ENCODE measurements at regions not wholly inside any gene's neighbourhood (a gene's known extent, or its start where the extent isn't known, plus 50 kb on each side); places are given as distances from the start of the nearest gene placed in this dataset.

GRCh38 chr10:107847620-107848019 lies 683.1 kb upstream of the SORCS1 start:
- H3K4me3 ChIP-seq (ENCODE audit: low read depth, low read length) = no peak overlapping the region
- TF ChIP-seq CTCF (conservative IDR thresholded peaks at IDR 0.05; ENCODE audit: low read depth, low read length) = no peak
- DNase-seq (ENCODE audit: low read depth) = no peak

- no peak for DNase-seq (ENCODE audit: low read depth)
- no peak overlapping the region for H3K4me3 ChIP-seq (ENCODE audit: low read depth, low read length)
- TF ChIP-seq CTCF (conservative IDR thresholded peaks at IDR 0.05; ENCODE audit: low read depth, low read length) = no peak
These were observed 670.2 kb upstream of the SORCS1 start for GRCh38 chr10:107834706-107835105.

- TF ChIP-seq CTCF (conservative IDR thresholded peaks at IDR 0.05; ENCODE audit: low read depth, low read length) = no peak
- DNase-seq (ENCODE audit: low read depth) = no peak
- H3K4me3 ChIP-seq (ENCODE audit: low read depth, low read length) = no peak overlapping the region
These were observed 667.3 kb upstream of the SORCS1 start for GRCh38 chr10:107831772-107832171.

GRCh38 chr10:107829161-107829560 lies 664.7 kb upstream of the SORCS1 start:
- no peak for DNase-seq (ENCODE audit: low read depth)
- TF ChIP-seq CTCF (conservative IDR thresholded peaks at IDR 0.05; ENCODE audit: low read depth, low read length) = no peak
- H3K4me3 ChIP-seq (ENCODE audit: low read depth, low read length) = no peak overlapping the region

GRCh38 chr10:107826171-107826570 lies 661.7 kb upstream of the SORCS1 start:
- DNase-seq (ENCODE audit: low read depth) = no peak

GRCh38 chr10:107814865-107815487 lies 650.5 kb upstream of the SORCS1 start:
- DNase-seq (ENCODE audit: low read depth) = peak; percentile 80
- peak; percentile 92 for TF ChIP-seq CTCF (conservative IDR thresholded peaks at IDR 0.05; ENCODE audit: low read depth, low read length)
- no peak overlapping the region for H3K4me3 ChIP-seq (ENCODE audit: low read depth, low read length)

More at GRCh38 chr10:107826171-107826570, 661.7 kb upstream of the SORCS1 start:
- H3K4me3 ChIP-seq (ENCODE audit: low read depth, low read length) = no peak overlapping the region
- TF ChIP-seq CTCF (conservative IDR thresholded peaks at IDR 0.05; ENCODE audit: low read depth, low read length) = no peak

GRCh38 chr10:107813451-107814162 lies 649.1 kb upstream of the SORCS1 start:
- TF ChIP-seq CTCF (conservative IDR thresholded peaks at IDR 0.05; ENCODE audit: low read depth, low read length) = no peak
- no peak overlapping the region for H3K4me3 ChIP-seq (ENCODE audit: low read depth, low read length)
- no peak for DNase-seq (ENCODE audit: low read depth)
